PC-3 (cell line): ENCODE measurements at regions not wholly inside any gene's neighbourhood (a gene's known extent, or its start where the extent isn't known, plus 50 kb on each side); places are given as distances from the start of the nearest gene placed in this dataset.

Source experiments
- CTCF ChIP-seq: fragments of 300-600 bp; sonication (generic); conservative IDR thresholded peaks from 2 replicates; pipeline ENCODE4 v1.5.1; 2017; ENCODE audit warnings: antibody characterized with exemption, low read depth, mild to moderate bottlenecking, low read length
- EZH2 ChIP-seq: fragments of 300-600 bp; sonication (generic); IDR thresholded peaks from one replicate; pipeline ENCODE4 v1.6.1; 2017; ENCODE audit warnings: antibody characterized with exemption, mild to moderate bottlenecking, low read length; ENCODE audit not compliant: unreplicated experiment

GRCh38 chr6:11929241-11929835, 82.8 kb upstream of the HIVEP1 start:
- TF ChIP-seq CTCF (no peak), EZH2 (no peak)
